ENCODE measurements at regions not wholly inside any gene's neighbourhood (a gene's known extent, or its start where the extent isn't known, plus 50 kb on each side); places are given as distances from the start of the nearest gene placed in this dataset.

- TF ChIP-seq CTCF (IDR thresholded peaks at IDR 0.05; ENCODE audit: low read depth, low read length, missing control alignments): no peak
- no peak for DNase-seq (ENCODE audit: low read depth)
- no peak overlapping the region for H3K4me3 ChIP-seq (ENCODE audit: low read depth, low read length)
These were observed 209.6 kb upstream of the DPYD start for GRCh38 chr1:98130408-98130807.

- H3K4me3 ChIP-seq (ENCODE audit: low read depth, low read length): no peak overlapping the region
- DNase-seq (ENCODE audit: low read depth): no peak
- no peak for TF ChIP-seq CTCF (IDR thresholded peaks at IDR 0.05; ENCODE audit: low read depth, low read length, missing control alignments)
These were observed 208.7 kb upstream of the DPYD start for GRCh38 chr1:98129491-98129890.

GRCh38 chr1:98126740-98127139 lies 205.9 kb upstream of the DPYD start:
- DNase-seq (ENCODE audit: low read depth): no peak
- no peak for TF ChIP-seq CTCF (IDR thresholded peaks at IDR 0.05; ENCODE audit: low read depth, low read length, missing control alignments)
- no peak overlapping the region for H3K4me3 ChIP-seq (ENCODE audit: low read depth, low read length)

- no peak for TF ChIP-seq CTCF (IDR thresholded peaks at IDR 0.05; ENCODE audit: low read depth, low read length, missing control alignments)
- DNase-seq (ENCODE audit: low read depth): no peak
- H3K4me3 ChIP-seq (ENCODE audit: low read depth, low read length): no peak overlapping the region
These were observed 200.8 kb upstream of the DPYD start for GRCh38 chr1:98121646-98122045.

GRCh38 chr1:98119796-98120195 lies 199.0 kb upstream of the DPYD start:
- no peak for TF ChIP-seq CTCF (IDR thresholded peaks at IDR 0.05; ENCODE audit: low read depth, low read length, missing control alignments)
- no peak overlapping the region for H3K4me3 ChIP-seq (ENCODE audit: low read depth, low read length)
- no peak for DNase-seq (ENCODE audit: low read depth)

- H3K4me3 ChIP-seq (ENCODE audit: low read depth, low read length): no peak overlapping the region
- no peak for TF ChIP-seq CTCF (IDR thresholded peaks at IDR 0.05; ENCODE audit: low read depth, low read length, missing control alignments)
- DNase-seq (ENCODE audit: low read depth): no peak
These were observed 193.0 kb upstream of the DPYD start for GRCh38 chr1:98113811-98114210.

- no peak for DNase-seq (ENCODE audit: low read depth)
- no peak for TF ChIP-seq CTCF (IDR thresholded peaks at IDR 0.05; ENCODE audit: low read depth, low read length, missing control alignments)
- H3K4me3 ChIP-seq (ENCODE audit: low read depth, low read length): no peak overlapping the region
These were observed 191.8 kb upstream of the DPYD start for GRCh38 chr1:98112626-98113025.

All from GM12864 (cell line).